NCI-H2227 (cell line): ENCODE measurements at regions not wholly inside any gene's neighbourhood (a gene's known extent, or its start where the extent isn't known, plus 50 kb on each side); places are given as distances from the start of the nearest gene placed in this dataset.
"Not testable (repeated sequence)": the region's sequence is repeated elsewhere in the genome, so short reads cannot be mapped to it uniquely, and the experiment has no call there.

Experiments
- DNase-seq: peaks from one replicate; lab custom pipeline; 2025; ENCODE audit not compliant: unreplicated experiment; lab: John Stamatoyannopoulos, UW

DNA sequence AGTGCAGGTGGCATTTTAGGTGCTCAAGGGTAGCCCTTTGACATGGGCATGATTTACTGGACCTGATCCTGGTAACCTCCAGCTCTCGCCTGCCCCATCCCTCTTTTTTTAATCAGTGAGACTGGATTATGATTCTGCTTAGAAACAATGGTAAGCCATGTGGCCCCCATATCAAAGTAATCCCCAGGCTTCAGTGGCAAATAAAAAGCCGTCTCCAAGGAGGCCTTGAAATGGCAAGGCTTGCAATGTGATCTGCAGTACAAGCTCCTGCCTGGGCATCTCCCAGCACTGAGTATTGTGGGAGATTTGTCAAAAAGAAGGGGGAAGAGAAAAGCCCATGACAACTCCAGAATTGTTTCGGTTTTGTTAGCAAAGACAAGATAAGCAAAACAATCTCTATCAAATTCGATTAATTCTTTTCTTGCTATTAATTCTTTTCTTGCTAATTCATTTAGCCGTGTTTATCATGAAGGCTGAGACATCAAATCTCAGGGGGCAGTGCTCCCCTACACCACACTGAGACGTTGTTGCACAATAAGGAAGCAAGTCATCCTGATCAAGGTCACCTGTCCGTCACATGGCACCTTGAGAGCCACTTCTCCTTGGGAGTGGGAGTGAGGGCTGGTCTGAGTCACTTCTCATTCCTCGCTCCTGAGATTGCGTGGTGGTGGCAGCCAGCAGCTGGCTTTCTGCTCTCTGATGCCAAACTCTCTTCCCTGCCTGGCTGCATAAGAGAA, 312.7 kb upstream of the GATB start:
- no peak for DNase-seq

GRCh38 chr4:152072906-152073305, 312.1 kb upstream of the GATB start:
- no peak for DNase-seq

- DNase-seq, result no peak
These were observed 311.2 kb upstream of the GATB start for GRCh38 chr4:152072001-152072485.

DNA sequence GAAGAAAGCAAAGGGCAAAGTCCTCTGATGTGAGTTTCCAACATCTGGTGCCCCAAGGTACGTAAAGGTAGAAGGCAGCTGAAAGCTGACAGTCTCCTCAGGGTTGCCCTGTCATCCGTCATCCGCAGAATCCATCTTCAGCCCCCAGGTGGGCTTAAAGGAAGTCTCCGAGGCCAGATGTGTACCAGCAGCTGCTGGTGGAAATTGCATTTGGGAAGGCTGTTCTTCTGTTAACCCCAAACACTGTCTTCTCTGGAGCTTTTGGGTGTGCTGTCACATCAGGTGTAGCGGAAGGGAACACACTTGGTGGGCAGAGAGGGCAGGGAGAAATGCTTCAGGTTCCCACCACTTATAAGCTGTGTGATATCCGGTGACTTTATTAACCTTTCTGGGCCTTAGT, 310.0 kb upstream of the GATB start:
- DNase-seq, result no peak

GRCh38 chr4:152068866-152069265, 308.1 kb upstream of the GATB start:
- no peak for DNase-seq

- no peak for DNase-seq
These were observed 304.7 kb upstream of the GATB start for GRCh38 chr4:152065545-152065944.

DNA sequence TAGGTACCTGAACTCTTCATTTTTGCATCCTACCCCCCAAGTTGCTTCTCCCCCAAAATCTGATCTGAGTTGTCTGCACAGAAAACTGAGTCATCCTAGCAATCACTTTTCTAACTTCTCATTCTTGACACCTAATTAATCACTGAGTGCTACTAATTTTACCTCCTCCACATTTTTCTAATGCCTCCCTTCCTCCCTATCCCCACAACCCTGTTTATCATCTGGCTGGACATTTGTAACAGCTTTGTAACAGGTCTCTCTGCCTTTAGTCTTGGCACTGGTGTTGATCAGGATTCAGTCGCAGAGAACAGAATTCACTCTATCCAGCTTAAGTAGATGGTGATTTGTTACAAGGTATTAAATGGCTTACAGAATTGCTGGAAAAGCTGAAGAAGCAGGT, 303.9 kb upstream of the GATB start:
- DNase-seq, result no peak

DNA sequence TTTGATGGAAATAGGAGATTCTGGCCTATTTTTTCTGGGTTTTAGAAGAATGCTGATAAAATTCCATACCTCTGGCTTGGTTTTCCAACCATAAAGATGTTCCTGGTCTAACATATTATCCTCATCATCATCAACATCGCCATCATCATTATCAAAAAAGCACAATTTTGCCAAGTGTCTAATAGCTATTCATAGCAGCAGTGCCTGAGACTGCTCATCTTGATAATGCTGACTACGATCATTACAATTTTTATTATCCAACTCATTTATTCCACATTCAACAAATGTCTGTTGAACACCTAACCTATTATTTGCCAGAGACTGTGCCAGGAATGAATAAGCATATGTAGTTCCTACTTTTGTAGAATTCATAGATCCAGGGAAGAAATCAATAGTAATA, 303.5 kb upstream of the GATB start:
- DNase-seq, result no peak

DNA sequence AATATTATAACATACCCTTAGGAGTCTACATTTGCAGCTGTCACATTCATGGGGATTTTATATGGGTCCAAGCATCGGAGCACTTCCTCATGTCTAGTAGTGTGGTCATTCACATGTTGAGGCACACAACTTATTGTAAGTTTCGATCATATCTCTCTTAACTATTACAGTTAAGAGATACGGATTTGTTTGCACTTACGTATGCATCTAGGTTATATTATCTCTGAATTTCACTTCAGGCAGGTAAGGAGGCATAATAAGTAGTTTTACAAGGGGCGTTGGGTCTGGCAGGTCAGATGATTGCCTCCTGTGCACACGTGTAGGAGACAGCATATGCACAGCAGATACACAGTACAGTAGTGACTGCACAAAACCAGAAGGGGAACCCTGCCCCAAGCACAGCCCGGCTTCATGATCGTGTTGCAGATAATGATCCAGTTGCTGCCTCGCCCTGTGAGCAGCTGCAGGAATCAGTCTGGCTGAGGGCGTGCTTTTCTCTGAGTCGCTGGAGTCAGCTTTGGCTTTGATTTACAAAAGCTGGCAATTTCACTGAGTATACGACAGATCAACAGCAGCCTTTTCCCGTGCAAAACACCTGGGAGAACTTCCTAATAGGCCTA, 302.9 kb upstream of the GATB start:
- DNase-seq, result peak; percentile 75

DNA sequence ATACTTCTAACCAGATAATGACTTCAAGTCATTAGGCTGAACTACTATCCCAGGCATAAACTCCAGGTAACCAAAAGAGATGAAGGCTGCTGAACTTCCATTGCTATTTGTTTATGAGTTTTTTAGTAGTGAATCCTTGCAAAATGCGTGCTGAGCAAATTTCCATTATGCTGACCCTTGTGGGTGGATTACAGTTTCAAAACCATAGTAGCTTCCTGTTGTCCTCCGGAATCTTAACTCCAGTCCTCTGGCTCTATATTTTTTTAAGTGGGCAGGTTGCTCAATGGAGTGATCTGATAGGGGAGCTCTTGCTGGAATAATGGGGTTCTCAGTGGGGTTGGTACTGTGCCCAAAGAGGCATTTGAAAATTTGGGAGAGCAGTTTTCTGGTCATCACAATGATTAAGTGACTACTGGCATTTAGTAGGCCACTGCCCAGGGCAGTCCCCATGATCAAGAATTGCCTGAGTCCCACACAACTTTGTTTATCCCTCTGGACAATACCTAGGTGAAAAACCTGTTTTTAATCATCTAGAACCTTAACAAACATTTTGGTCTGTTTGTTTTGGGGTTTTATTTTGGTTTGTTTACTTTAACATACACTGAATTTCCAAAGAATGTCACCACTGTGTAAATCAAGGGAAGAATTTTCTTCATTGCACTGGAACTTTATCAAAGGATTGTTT, 302.3 kb upstream of the GATB start:
- DNase-seq, result no peak

DNA sequence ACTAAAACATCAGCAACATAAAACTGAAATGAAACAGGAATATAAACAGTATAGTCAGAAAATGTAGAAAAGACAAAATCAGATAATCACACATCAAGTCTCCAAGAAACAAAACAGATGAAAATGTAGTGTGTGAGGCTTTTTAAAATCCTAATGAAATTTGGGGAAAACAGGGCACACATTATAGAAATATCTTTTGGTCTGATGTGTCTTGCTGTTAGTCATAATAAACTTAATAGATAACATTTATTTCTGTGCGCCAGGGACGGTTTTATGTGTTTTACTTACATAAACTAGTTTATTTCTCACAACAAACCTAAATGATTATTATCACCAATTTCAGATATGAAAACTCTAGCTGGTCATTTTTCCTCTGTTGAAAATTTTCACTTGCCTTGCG, 293.9 kb upstream of the GATB start:
- no peak for DNase-seq

DNA sequence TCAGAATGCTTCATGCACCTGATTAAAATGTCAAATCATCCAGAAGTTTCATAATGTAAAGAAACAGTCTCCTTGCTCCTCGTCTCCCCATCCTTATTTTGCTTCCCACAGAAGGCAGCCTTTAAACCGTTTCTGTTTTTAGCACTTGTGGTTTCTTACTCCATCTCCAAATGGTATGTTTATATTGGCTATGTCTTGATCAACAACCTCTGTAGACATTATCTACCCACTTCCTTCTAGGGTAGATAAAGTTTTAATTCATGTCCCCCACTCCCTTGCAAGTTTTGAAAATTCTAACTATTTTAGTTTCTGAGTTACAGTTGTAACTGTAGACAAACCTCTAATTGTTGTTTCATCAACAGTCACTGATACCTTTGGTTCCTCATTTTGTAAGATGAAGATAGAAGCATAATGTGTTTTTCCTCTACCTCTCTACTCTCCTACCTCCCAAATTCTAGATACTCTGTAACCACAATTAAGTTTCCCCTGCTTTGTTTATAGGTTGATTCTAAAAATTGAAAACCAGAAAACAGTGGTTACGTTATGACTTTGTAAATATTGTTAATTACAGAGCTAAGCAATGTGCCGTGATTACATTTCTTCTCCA, 291.7 kb upstream of the GATB start:
- DNase-seq, result no peak

GRCh38 chr4:152051332-152051731, 290.5 kb upstream of the GATB start:
- not testable (repeated sequence) for DNase-seq

- DNase-seq, result no peak
These were observed 289.3 kb upstream of the GATB start for GRCh38 chr4:152050106-152050505.

DNA sequence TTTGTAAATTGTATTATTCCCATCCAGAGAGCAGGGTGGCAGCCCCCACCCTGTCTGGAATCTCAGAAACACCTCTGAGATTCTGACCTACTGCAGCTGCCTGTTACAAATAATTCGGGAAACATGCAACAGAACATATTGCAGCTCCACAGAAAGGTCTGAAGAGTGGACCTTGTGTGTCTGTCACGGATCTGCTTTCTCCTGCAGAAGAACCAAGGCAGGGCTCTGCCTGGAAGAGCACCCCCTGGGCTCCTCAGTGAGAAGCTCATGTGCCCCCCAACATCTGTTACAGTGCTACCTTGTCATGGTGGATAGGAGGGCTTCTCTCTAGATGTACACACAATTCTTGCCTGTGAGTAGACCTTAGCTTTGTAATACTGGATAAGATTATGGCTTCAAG, 286.6 kb upstream of the GATB start:
- no peak for DNase-seq

- no peak for DNase-seq
These were observed 285.2 kb upstream of the GATB start for GRCh38 chr4:152045807-152046571.

DNA sequence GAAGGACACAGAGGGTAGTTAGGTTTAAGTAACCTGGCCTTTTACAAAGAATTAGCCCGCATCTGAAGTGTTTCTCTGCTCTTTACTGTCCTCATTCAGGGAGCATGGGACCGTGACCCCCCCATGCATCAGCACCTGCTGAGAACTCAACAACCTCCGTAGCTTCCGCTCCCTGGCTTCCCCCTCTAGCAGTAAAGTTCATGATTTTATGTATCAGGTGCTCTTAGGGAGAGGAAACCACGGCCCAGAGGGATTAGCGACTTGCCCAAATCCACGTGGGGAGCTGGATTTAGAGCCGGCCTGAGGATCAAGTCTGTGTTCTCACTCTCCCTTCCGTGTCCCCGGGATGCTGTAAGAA, 284.6 kb upstream of the GATB start:
- no peak for DNase-seq

- no peak for DNase-seq
These were observed 283.7 kb upstream of the GATB start for GRCh38 chr4:152044331-152045036.

GRCh38 chr4:152041295-152041694, 280.5 kb upstream of the GATB start:
- no peak for DNase-seq

DNA sequence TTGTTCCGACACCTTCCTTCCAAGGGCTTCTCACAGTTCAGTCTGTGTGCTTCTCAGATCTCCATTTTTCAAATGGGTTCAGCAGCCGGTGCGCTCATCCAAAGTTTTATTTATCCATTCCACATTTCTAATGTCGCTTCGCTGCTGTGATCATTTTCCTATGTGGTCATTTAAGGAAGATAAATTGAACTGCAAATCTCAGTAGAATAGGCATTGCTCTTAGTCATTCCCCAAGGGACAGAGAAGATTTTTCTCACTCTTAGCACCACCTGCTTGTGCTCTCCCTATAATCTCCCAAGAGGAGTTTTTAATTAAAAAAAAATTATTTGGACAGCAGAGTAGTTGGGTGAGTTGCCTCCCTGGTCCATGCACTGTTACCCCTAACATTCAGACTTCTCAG, 278.9 kb upstream of the GATB start:
- no peak for DNase-seq
